Brain microvascular endothelial cell (primary cell): ENCODE measurements at regions not wholly inside any gene's neighbourhood (a gene's known extent, or its start where the extent isn't known, plus 50 kb on each side); places are given as distances from the start of the nearest gene placed in this dataset.

Experiments used
- DNase-seq: peaks from one replicate; pipeline ENCODE4 v3.0.0-alpha.2; 2020
- H3K27ac ChIP-seq: fragments of 250-450 bp; sonication (Bioruptor Pico); 2 replicates; pipeline ENCODE4 v1.5.1; 2020; ENCODE audit warnings: mild to moderate bottlenecking, moderate library complexity
- H3K27me3 ChIP-seq: fragments of 250-450 bp; sonication (Bioruptor Pico); replicated peaks from 2 replicates; pipeline ENCODE4 v1.5.1; 2020; ENCODE audit warnings: mild to moderate bottlenecking
- H3K36me3 ChIP-seq: fragments of 250-450 bp; sonication (Bioruptor Pico); replicated peaks from 2 replicates; pipeline ENCODE4 v1.5.1; 2020; ENCODE audit warnings: mild to moderate bottlenecking
- H3K4me3 ChIP-seq: 2 replicates; pipeline ENCODE4 v1.5.1; 2011; ENCODE audit warnings: low read depth, mild to moderate bottlenecking, control low read depth, low read length, moderate library complexity
- CTCF ChIP-seq: IDR thresholded peaks from 2 replicates; pipeline ENCODE4 v1.5.1; 2011; ENCODE audit warnings: low read depth, mild to moderate bottlenecking, moderate library complexity, low read length, control low read depth, inconsistent platforms; ENCODE audit errors: missing control alignments
- in situ Hi-C: cut with HindIII; loops from 2 replicates; pipeline ENCODE4 v1.10.0; 2017; ENCODE audit warnings: low sequenced_read_pairs, low pct_ligation_motif_present

DNA sequence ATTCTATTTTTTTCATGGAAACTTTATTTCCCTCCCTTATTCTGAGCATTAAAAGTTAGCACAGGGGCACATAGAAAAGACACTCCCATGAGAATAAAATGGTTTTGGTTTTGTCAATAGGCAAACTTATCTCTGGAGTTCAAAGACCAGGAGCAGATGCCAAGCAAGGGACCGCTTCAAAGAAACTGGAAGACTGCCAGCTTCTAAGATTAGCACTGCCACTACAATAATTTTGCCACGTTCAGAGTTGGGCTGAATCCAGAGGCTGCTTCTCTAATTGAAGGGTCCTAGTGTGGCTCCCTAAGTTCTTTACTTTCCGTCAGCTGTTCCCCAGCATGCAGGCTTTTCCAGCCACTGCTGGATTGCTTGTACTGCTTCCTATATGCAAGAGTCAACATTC is 681.0 kb upstream of the GCFC2 start:
- DNase-seq, result no peak
- in situ Hi-C loops, result no loop called here

GRCh38 chr2:76387294-76387693 is 676.6 kb upstream of the GCFC2 start:
- no peak overlapping the region for H3K27ac ChIP-seq
- DNase-seq, result no peak
- H3K4me3 ChIP-seq, result no peak overlapping the region
- TF ChIP-seq CTCF, result no peak
- H3K36me3 ChIP-seq, result no peaks in the 10 kb centered on the region
- in situ Hi-C loops, result no loop called here
- H3K27me3 ChIP-seq, result no peaks in the 10 kb centered on the region

More for the DNA sequence above, 681.0 kb upstream of the GCFC2 start:
- Histone ChIP-seq H3K27me3 (no peaks in the 10 kb centered on the region), H3K4me3 (no peak overlapping the region), H3K36me3 (no peaks in the 10 kb centered on the region), H3K27ac (no peak overlapping the region)
- TF ChIP-seq CTCF, result no peak

GRCh38 chr2:76385943-76386342 is 675.2 kb upstream of the GCFC2 start:
- in situ Hi-C loops, result no loop called here

GRCh38 chr2:76381624-76382023 is 670.9 kb upstream of the GCFC2 start:
- no peak for DNase-seq
- Histone ChIP-seq H3K27me3 (no peaks in the 10 kb centered on the region), H3K4me3 (no peak overlapping the region), H3K27ac (no peak overlapping the region), H3K36me3 (no peaks in the 10 kb centered on the region)
- in situ Hi-C loops, result no loop called here
- TF ChIP-seq CTCF, result no peak

More at GRCh38 chr2:76385943-76386342, 675.2 kb upstream of the GCFC2 start:
- DNase-seq, result no peak
- H3K4me3 ChIP-seq, result no peak overlapping the region
- H3K27ac ChIP-seq, result no peak overlapping the region
- H3K36me3 ChIP-seq, result no peaks in the 10 kb centered on the region
- TF ChIP-seq CTCF, result no peak
- H3K27me3 ChIP-seq, result no peaks in the 10 kb centered on the region

DNA sequence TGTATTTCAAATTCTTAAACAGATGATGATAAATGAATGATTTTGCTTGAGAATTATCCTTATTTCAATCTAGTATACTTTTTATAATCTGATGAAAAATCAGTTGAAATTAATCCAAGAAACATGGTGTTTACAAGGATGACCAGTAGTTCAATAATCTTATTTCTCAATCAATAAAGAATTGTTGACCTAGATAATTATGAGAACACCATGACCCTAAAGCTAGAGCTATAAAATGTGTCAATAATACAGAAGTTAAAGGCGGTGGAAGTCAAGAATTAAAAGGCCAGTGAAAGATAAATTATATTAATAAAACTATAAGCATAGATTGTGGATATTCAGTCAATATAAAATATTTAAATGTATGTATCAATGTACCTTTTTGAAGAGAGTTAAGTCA is 667.4 kb upstream of the GCFC2 start:
- DNase-seq, result no peak
- no peak overlapping the region for H3K4me3 ChIP-seq
- no peak for TF ChIP-seq CTCF
- H3K36me3 ChIP-seq, result no peaks in the 10 kb centered on the region
- H3K27ac ChIP-seq, result no peak overlapping the region
- no peaks in the 10 kb centered on the region for H3K27me3 ChIP-seq
- in situ Hi-C loops, result no loop called here

DNA sequence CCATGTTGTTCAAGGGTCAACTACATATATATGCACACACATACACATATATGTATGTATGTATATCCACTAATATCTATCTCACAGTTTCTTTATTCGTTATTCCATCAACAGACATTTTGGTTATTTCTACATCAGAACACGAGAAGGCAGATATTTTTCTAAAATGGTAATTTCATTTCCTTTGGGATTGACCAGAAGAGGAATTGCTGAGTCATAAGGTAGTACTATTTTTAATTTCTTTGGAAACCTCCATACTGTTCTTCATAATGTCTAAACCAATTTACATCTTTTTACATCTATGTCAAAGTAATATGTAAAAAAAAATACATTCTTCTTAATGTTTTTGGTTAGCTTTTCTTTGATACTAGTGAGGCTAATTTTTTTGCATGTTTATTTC is 630.7 kb upstream of the GCFC2 start:
- H3K4me3 ChIP-seq, result no peak overlapping the region
- no peaks in the 10 kb centered on the region for H3K36me3 ChIP-seq
- no peaks in the 10 kb centered on the region for H3K27me3 ChIP-seq
- in situ Hi-C loops, result no loop called here
- no peak for DNase-seq
- TF ChIP-seq CTCF, result no peak
- no peak overlapping the region for H3K27ac ChIP-seq
